K562 (cell line): ENCODE measurements at regions not wholly inside any gene's neighbourhood (a gene's known extent, or its start where the extent isn't known, plus 50 kb on each side); places are given as distances from the start of the nearest gene placed in this dataset.

Experiments used
- ATAC-seq: fragments of 200-7000 bp; cut with Tn5 transposase; 3 replicates; pipeline ENCODE4 v1.9.1; 2020; ENCODE audit warnings: moderate library complexity
- BruUV-seq: library from RNA; stranded (reverse); fragments of 400-500 nt; replicated peaks from 2 replicates; lab custom pipeline; 2021; lab: Mats Ljungman, UMichigan
- CTCF ChIA-PET: fragments of 300-600 bp; formaldehyde crosslinking; extraction: SDS; loops from one replicate; lab custom pipeline; 2021; ENCODE audit warnings: low intra/inter-chr PET ratio; lab: Yijun Ruan, JAX
- POLR2A ChIA-PET: fragments of 300-600, 350-650 bp; sonication (Branson Sonifier 250); formaldehyde crosslinking; extraction: SDS; loops from one replicate; lab custom pipeline; 2021; ENCODE audit warnings: antibody characterized with exemption, inconsistent platforms; lab: Yijun Ruan, JAX
- DNase-seq, 4 experiments: peaks; one replicate each; pipeline versions ENCODE4 v3.0.0 to v3.0.0-alpha.2; 2011 to 2018; ENCODE audit warnings: low spot score in 3 of 4, mixed read lengths in 3 of 4; ENCODE audit errors: extremely low read depth in 1 of 4
- FAIRE-seq: peaks from 2 replicates; lab custom pipeline; 2011; peaks lifted over from hg19 to GRCh38; lab: Jason Lieb, UNC
- H2AFZ ChIP-seq: 2 replicates; pipeline ENCODE4 v1.6.0; 2011; ENCODE audit warnings: low read depth, low read length, control low read depth, inconsistent platforms
- H3K27ac ChIP-seq: fragments of 200-600 bp; 3 replicates; pipeline ENCODE4 v1.8.0; 2011; ENCODE audit warnings: low read depth, mild to moderate bottlenecking, control low read depth, inconsistent platforms, low read length, moderate library complexity, mixed read lengths; ENCODE audit errors: extremely low read depth
- H3K27me3 ChIP-seq, 2 experiments: fragments of 300-600 bp in 1 of 2; 2 replicates in 1 of 2; 3 replicates in 1 of 2; pipeline versions ENCODE4 v1.6.0 to v1.8.0; 2011; ENCODE audit warnings: inconsistent platforms in 2 of 2, low read length in 2 of 2, mild to moderate bottlenecking in 1 of 2, mixed read lengths in 1 of 2, moderate library complexity in 1 of 2; ENCODE audit not compliant: control insufficient read depth in 2 of 2, insufficient read depth in 2 of 2
- H3K36me3 ChIP-seq: fragments of 300-600 bp; 3 replicates; pipeline ENCODE4 v1.8.0; 2011; ENCODE audit warnings: mild to moderate bottlenecking, low read length, inconsistent platforms; ENCODE audit not compliant: control insufficient read depth, insufficient read depth
- H3K4me1 ChIP-seq, 2 experiments: fragments of 200-600 bp in 1 of 2; replicated peaks in 1 of 2; 2 replicates in 1 of 2; 3 replicates in 1 of 2; pipeline versions ENCODE4 v1.5.1 to v1.8.0; 2011; ENCODE audit warnings: inconsistent platforms in 2 of 2, low read length in 2 of 2, mild to moderate bottlenecking in 1 of 2, mixed read lengths in 1 of 2, moderate library complexity in 1 of 2; ENCODE audit not compliant: control insufficient read depth in 2 of 2, insufficient read depth in 2 of 2
- H3K4me2 ChIP-seq: 2 replicates; pipeline ENCODE4 v1.6.1; 2011; ENCODE audit warnings: low read length, control low read depth, inconsistent platforms, mixed read lengths; ENCODE audit not compliant: insufficient read depth
- H3K4me3 ChIP-seq: fragments of 200-600 bp; sonication (generic), shearing (Covaris generic); 2 replicates; pipeline ENCODE4 v1.5.1; 2016; ENCODE audit warnings: control low read depth, inconsistent platforms
- H3K79me2 ChIP-seq: fragments of 200-600 bp; 3 replicates; pipeline ENCODE4 v1.8.0; 2011; ENCODE audit warnings: low read length, inconsistent platforms; ENCODE audit not compliant: control insufficient read depth, insufficient read depth
- H3K9ac ChIP-seq, 2 experiments: 2 replicates each; pipeline versions ENCODE4 v1.6.0 to v1.6.1; 2011; ENCODE audit warnings: low read depth in 2 of 2, low read length in 2 of 2, control low read depth in 1 of 2, inconsistent platforms in 1 of 2, mild to moderate bottlenecking in 1 of 2, mixed read lengths in 1 of 2; ENCODE audit not compliant: insufficient read depth in 1 of 2
- H3K9me1 ChIP-seq: one replicate; pipeline ENCODE4 v1.6.0; 2011; ENCODE audit warnings: inconsistent platforms, mild to moderate bottlenecking, low read length, moderate library complexity; ENCODE audit not compliant: control insufficient read depth, insufficient read depth
- H3K9me3 ChIP-seq: replicated peaks from 2 replicates; pipeline ENCODE4 v1.5.1; 2011; ENCODE audit warnings: low read depth, low read length, inconsistent platforms; ENCODE audit not compliant: control insufficient read depth, insufficient read depth
- H4K20me1 ChIP-seq: replicated peaks from 2 replicates; pipeline ENCODE4 v1.6.1; 2011; ENCODE audit warnings: low read length, inconsistent platforms, mixed read lengths; ENCODE audit not compliant: control insufficient read depth, insufficient read depth
- ELF1 ChIP-seq: fragments of 200-800 bp; sonication (Bioruptor generic); IDR thresholded peaks from 2 replicates; pipeline ENCODE4 v1.6.1; 2016; ENCODE audit warnings: missing genetic modification characterization, missing compliant biosample characterization
- ILK ChIP-seq: fragments of 450-650 bp; IDR thresholded peaks from 2 replicates; pipeline ENCODE4 v1.6.1; 2016; ENCODE audit warnings: missing genetic modification characterization, low read depth, mild to moderate bottlenecking, missing compliant biosample characterization, moderate library complexity, borderline replicate concordance
- MAFG ChIP-seq: fragments of 450-650 bp; conservative IDR thresholded peaks from 2 replicates; pipeline ENCODE4 v1.6.1; 2016; ENCODE audit warnings: missing genetic modification characterization, missing compliant biosample characterization
- MYC ChIP-seq, 2 experiments: fragments of 250-450 bp in 1 of 2; sonication (Bioruptor Pico) in 1 of 2; IDR thresholded peaks; 2 replicates each; pipeline versions ENCODE4 v1.5.1 to v1.6.1; 2012 to 2021; ENCODE audit warnings: low read depth in 2 of 2, borderline replicate concordance in 1 of 2, improper control_type of control experiment in 1 of 2, low read length in 1 of 2, mild to moderate bottlenecking in 1 of 2, moderate library complexity in 1 of 2
- POLR3A ChIP-seq: IDR thresholded peaks from 2 replicates; pipeline ENCODE4 v1.6.1; 2011; ENCODE audit warnings: borderline replicate concordance, mild to moderate bottlenecking, moderate library complexity; ENCODE audit not compliant: insufficient read length, insufficient read depth; ENCODE audit errors: extremely low read depth
- TAF7 ChIP-seq: fragments of 450-650 bp; IDR thresholded peaks from 2 replicates; pipeline ENCODE4 v1.6.1; 2016; ENCODE audit warnings: missing genetic modification characterization, missing compliant biosample characterization
- U2AF1 ChIP-seq: fragments of 200-400 bp; formaldehyde crosslinking; optimal IDR thresholded peaks from 2 replicates; pipeline ENCODE3; 2017; ENCODE audit warnings: mild to moderate bottlenecking, low read depth, low read length, moderate library complexity
- ZNF134 ChIP-seq: fragments of 250-450 bp; sonication (Bioruptor Pico); conservative IDR thresholded peaks from 2 replicates; pipeline ENCODE4 v1.4.0; 2020
- ZNF140 ChIP-seq: fragments of 250-450 bp; sonication (Bioruptor Pico); IDR thresholded peaks from 2 replicates; pipeline ENCODE4 v1.8.0; 2021; ENCODE audit warnings: moderate library complexity, mild to moderate bottlenecking, inconsistent platforms
- ZNF24 ChIP-seq: fragments of 450-650 bp; IDR thresholded peaks from 2 replicates; pipeline ENCODE4 v1.6.1; 2016
- ZNF584 ChIP-seq: fragments of 200-800 bp; sonication (Bioruptor generic); IDR thresholded peaks from 2 replicates; pipeline ENCODE4 v1.6.1; 2016; ENCODE audit warnings: low read depth, mild to moderate bottlenecking, missing genetic modification characterization, missing compliant biosample characterization
- WGBS: fragments of 100-300 bp; shearing (Covaris generic); methylation state at CpG from one replicate; pipeline ENCODE4 v1.1.6; 2016; ENCODE audit warnings: low coverage, mixed read lengths; ENCODE audit not compliant: insufficient coverage; ENCODE audit errors: missing lambda C conversion rate; 5-methylcytosine and 5-hydroxymethylcytosine counted together
- in situ Hi-C: fragments of 300-500 bp; cut with MboI; formaldehyde crosslinking; loops from 4 replicates; pipeline ENCODE4 v1.15.0; 2018; ENCODE audit warnings: inconsistent platforms, mixed read lengths
- intact Hi-C: fragments of 100-400 bp; cut with micrococcal nuclease; formaldehyde crosslinking; loops from 2 replicates; pipeline ENCODE4 v1.14.2; 2022
- TF ChIP-seq, protein P1 (sequence below): fragments of 250-450 bp; sonication (Bioruptor Pico); IDR thresholded peaks from 2 replicates; pipeline ENCODE4 v1.6.1; 2021; ENCODE audit warnings: mild to moderate bottlenecking
- TF ChIP-seq, protein P2 (sequence below), 2 experiments: fragments of 450-650 bp; conservative IDR thresholded peaks; 2 replicates each; pipeline ENCODE4 v1.6.1; 2017; ENCODE audit warnings: mild to moderate bottlenecking in 2 of 2, moderate library complexity in 2 of 2

DNA sequence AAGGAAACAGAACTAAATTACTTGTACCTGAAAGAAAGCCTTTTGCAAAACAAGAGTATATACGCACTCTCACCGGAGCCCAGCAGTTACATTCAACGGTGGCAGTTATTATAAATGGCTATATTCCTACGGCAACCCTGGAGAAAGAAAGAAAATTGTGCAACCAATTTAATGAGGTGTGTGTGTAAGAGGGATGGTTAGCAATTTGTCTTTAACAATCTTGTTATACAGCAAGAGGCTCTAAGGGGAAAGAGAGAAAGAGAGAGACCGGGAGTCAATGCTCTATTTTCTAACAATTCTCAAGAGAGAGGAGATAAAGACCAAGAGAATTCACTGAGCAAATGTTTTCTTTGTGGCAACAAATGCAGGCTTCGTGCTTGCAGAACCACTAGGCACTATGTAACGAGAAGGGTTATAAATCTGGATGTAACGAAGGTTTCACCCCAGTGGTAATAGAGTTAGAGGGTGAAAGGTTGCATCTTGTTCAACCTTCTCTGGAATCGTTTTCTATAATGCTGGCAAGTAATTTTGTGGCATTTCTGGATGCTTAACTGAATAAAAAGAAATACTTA is 359.1 kb upstream of the SPRED2 start:
- no peaks in the 10 kb centered on the region for H3K9me1 ChIP-seq
- no peak for TF ChIP-seq ZNF140 (CRISPR knock-in tag)
- no peak for TF ChIP-seq ZNF584 (CRISPR knock-in tag)
- TF ChIP-seq, protein P1, sequence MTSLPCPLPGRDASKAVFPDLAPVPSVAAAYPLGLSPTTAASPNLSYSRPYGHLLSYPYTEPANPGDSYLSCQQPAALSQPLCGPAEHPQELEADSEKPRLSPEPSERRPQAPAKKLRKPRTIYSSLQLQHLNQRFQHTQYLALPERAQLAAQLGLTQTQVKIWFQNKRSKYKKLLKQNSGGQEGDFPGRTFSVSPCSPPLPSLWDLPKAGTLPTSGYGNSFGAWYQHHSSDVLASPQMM, result no peak
- TF ChIP-seq POLR3A, result no peak
- TF ChIP-seq, protein P2, sequence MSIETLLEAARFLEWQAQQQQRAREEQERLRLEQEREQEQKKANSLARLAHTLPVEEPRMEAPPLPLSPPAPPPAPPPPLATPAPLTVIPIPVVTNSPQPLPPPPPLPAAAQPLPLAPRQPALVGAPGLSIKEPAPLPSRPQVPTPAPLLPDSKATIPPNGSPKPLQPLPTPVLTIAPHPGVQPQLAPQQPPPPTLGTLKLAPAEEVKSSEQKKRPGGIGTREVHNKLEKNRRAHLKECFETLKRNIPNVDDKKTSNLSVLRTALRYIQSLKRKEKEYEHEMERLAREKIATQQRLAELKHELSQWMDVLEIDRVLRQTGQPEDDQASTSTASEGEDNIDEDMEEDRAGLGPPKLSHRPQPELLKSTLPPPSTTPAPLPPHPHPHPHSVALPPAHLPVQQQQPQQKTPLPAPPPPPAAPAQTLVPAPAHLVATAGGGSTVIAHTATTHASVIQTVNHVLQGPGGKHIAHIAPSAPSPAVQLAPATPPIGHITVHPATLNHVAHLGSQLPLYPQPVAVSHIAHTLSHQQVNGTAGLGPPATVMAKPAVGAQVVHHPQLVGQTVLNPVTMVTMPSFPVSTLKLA (conservative IDR thresholded peaks at IDR 0.05), result no peak
- no peak for TF ChIP-seq ZNF134
- no peak for TF ChIP-seq ZNF24
- no peak for TF ChIP-seq MYC (IDR thresholded peaks at IDR 0.05; ENCODE audit: low read depth, low read length)
- TF ChIP-seq MYC (CRISPR knock-in tag; IDR thresholded peaks at IDR 0.05; ENCODE audit: borderline replicate concordance, low read depth), result no peak
- TF ChIP-seq ELF1, result no peak
- TF ChIP-seq U2AF1, result no peak
- TF ChIP-seq TAF7 (tag), result no peak
- no peak for TF ChIP-seq MAFG (tag)
- TF ChIP-seq ILK, result no peak
- CTCF ChIA-PET, result no interaction called here
- intact Hi-C loops, result no loop called here
- no TSS peak for BruUV-seq
- in situ Hi-C loops, result no loop called here
- no peak overlapping the region for H2AFZ ChIP-seq
- H3K79me2 ChIP-seq, result no peaks in the 10 kb centered on the region
- no peaks in the 10 kb centered on the region for H4K20me1 ChIP-seq
- no peak overlapping the region for H3K4me2 ChIP-seq
- H3K4me3 ChIP-seq, result no peak overlapping the region
- FAIRE-seq (no peak), ATAC-seq (no peak), DNase-seq (no peak)
- 53% methylated on average over 9 of the region's 9 CpGs for WGBS
- H3K36me3 ChIP-seq, result no peaks in the 10 kb centered on the region
- no peak overlapping the region for H3K27ac ChIP-seq
- H3K9ac ChIP-seq, result no peak overlapping the region
- POLR2A ChIA-PET, result no interaction called here
- H3K9me3 ChIP-seq, result no peaks in the 10 kb centered on the region
- no peaks in the 10 kb centered on the region for H3K27me3 ChIP-seq
- H3K4me1 ChIP-seq, result peaks cover 0 to 12% of the 10 kb centered on the region in 2 experiments; a peak in 3 of 5 replicates
